AG10803 (cell line): ENCODE measurements at regions not wholly inside any gene's neighbourhood (a gene's known extent, or its start where the extent isn't known, plus 50 kb on each side); places are given as distances from the start of the nearest gene placed in this dataset.

Experiments
- DNase-seq: peaks from one replicate; pipeline ENCODE4 v3.0.0; 2010; ENCODE audit warnings: low read depth
- H3K4me3 ChIP-seq: 2 replicates; pipeline ENCODE4 v1.5.1; 2011; ENCODE audit warnings: mild to moderate bottlenecking, low read length, control low read depth
- TF ChIP-seq, protein P1 (sequence below): conservative IDR thresholded peaks from 2 replicates; pipeline ENCODE4 v1.5.1; 2011; ENCODE audit warnings: mild to moderate bottlenecking, low read length, control low read depth, inconsistent platforms

DNA sequence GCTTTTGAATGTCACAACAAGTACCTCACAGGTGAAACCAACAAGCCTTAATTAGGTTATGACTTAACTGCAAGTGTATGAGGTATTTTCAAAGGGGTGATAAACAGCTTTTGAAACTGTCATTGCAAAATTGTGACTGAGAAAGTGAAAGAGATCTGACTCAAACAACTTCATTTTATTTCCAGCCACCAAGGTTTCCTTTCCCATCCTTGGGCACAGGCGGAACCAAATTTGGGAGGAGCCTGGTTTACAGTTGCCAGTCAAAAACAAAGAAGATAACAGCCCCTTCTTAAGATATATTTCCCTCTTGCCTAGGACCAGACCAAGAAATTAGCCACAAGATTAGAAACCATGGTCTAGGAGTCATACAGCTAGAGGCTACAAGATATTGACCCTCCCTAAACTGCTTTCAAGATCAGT, 417.1 kb downstream of the CSNK1G3 start:
- H3K4me3 ChIP-seq, result no peak overlapping the region
- TF ChIP-seq, protein P1, sequence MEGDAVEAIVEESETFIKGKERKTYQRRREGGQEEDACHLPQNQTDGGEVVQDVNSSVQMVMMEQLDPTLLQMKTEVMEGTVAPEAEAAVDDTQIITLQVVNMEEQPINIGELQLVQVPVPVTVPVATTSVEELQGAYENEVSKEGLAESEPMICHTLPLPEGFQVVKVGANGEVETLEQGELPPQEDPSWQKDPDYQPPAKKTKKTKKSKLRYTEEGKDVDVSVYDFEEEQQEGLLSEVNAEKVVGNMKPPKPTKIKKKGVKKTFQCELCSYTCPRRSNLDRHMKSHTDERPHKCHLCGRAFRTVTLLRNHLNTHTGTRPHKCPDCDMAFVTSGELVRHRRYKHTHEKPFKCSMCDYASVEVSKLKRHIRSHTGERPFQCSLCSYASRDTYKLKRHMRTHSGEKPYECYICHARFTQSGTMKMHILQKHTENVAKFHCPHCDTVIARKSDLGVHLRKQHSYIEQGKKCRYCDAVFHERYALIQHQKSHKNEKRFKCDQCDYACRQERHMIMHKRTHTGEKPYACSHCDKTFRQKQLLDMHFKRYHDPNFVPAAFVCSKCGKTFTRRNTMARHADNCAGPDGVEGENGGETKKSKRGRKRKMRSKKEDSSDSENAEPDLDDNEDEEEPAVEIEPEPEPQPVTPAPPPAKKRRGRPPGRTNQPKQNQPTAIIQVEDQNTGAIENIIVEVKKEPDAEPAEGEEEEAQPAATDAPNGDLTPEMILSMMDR, result no peak
- DNase-seq, result no peak

DNA sequence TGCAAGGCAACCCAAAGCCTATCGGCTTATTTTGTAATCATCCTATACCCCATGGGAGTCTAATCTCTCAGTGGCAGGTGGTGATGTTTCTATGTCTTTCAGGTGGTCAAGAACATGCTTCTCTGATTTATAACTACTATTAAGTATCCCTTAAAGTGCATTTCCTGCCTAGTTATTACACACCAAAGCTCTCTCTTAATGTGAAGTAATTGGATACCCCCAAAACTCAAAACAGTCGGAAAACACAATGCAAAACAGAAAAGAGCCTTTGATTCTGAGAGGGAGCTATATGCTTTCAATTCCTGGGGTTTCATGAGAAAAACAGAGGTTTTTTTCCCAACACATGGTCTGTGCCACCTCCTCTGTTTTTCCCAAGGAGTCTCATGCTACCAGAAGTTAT, 416.4 kb downstream of the CSNK1G3 start:
- H3K4me3 ChIP-seq, result no peak overlapping the region
- DNase-seq, result no peak
- TF ChIP-seq, protein P1, result no peak

DNA sequence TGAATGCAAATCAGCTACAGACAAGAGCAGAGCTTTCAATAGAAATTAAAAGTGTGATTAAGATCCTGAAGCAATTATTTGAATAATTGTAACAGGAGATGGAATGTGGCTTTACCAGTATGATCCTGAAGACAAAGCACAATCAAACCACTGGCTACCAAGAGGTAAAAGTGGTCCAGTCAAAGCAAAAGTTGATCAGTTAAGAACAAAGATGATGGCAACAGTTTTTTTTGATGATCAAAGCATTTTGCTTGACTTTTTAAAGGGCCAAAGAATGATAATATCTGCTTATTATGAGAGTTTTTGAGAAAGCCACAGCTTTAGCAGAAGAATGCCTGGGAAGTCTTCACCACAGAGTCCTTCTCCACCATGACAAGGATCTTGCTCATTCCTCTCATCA, 409.2 kb downstream of the CSNK1G3 start:
- TF ChIP-seq, protein P1, result no peak
- no peak for DNase-seq

DNA sequence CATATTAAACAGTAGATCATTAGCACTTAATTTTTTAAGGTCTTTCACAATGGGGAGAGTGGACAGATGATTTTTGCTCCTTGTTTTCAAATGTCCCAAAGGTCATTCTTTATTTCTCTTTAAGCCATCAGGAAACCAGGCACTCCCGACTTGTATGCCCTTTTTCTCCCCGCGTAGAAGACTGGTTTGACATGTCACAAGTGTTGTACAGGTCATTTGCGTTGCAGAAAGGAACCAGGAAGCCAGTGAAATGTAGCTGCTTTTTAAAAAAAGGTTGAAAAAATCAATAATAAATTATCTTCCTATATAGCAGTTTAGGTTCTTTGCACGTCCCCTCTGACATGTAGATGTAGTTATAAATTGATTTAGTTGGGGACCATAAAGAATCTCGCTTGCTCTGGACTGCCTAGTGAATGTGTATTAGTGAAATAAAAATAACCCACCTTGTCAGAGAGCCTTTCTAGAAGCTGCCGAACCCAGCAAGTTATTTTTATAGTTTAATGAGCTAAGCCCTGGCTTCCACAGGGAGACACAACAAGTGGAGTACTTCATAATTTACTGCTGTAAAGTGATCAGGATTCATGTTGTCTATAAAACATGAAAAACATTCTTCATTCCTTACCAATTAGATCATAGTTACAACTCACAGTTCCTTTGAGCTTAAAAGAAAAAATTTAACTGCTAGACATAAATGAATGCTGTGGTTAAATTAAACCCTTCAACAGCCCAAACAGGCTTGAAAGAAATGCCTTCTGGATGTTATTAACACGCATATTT, 404.6 kb downstream of the CSNK1G3 start:
- DNase-seq, result peak; percentile 95
- no peak overlapping the region for H3K4me3 ChIP-seq
- TF ChIP-seq, protein P1, result no peak; the same call in 1 of the 2 replicates

More for the DNA sequence above, 409.2 kb downstream of the CSNK1G3 start:
- no peak overlapping the region for H3K4me3 ChIP-seq

DNA sequence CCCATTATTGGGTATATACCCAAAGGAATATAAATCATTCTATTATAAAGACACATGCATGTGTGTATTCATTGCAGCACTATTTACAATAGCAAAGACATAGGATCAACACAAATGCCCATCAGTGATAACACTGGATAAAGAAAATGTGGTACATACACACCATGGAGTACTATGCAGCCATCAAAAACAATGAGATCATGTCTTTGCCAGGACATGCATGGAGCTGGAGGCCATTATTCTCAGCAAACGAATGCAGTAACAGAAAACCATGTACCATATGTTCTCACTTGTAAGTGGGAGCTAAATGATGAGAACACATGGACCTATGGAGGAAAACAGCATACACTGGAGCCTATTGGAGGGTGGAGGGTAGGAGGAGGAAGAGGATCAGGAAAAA, 402.4 kb downstream of the CSNK1G3 start:
- DNase-seq, result no peak
- TF ChIP-seq, protein P1, result no peak
- H3K4me3 ChIP-seq, result no peak overlapping the region

DNA sequence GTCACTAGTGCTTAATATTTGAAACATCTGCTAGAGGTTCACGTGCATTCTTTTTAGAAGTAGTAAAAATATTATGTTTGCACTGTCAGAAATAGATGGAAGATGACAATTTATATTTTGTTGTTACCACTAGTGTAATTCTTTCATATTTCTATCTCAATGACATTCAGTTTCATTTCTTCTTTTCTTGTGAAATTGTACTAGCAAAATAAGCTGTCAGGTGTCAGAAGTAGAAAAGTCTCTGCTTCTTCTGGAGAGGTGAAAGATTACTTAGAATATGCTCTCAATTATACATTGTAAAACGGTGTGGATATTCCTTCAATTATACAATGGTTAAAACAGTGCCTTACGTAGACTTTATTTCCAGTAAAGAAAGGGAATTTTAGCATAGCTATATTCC, 395.4 kb downstream of the CSNK1G3 start:
- H3K4me3 ChIP-seq, result no peak overlapping the region
- TF ChIP-seq, protein P1, result no peak
- DNase-seq, result no peak

DNA sequence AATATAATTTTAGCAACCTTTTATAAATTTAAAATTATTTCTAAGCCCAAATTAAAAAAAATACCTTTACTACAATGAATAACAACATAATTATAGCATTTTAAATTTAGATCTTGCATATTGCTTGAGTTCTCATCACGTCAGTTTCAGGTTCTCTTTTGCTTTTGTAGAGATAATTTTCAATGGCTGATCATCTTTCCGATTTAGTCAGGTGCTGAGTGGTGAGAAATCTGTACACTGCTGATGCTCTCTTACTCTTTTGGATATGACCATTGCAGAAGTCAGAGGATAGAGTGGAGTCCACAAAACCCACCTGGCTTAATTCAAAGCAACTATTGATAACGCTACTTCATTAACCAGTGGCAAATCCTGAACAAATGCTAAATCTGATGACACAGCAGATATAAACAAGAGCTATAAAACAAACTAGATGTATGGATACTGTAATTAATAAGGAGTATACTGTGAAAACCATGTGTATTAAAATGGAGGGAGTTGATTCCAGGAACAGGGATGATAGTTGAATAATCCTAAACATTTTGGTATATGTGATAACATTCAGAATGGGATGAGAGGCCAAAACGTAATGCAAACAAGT, 394.8 kb downstream of the CSNK1G3 start:
- H3K4me3 ChIP-seq, result no peak overlapping the region
- TF ChIP-seq, protein P1, result no peak
- no peak for DNase-seq
